ENCODE measurements at regions not wholly inside any gene's neighbourhood (a gene's known extent, or its start where the extent isn't known, plus 50 kb on each side); places are given as distances from the start of the nearest gene placed in this dataset.
"Not testable (repeated sequence)": the region's sequence is repeated elsewhere in the genome, so short reads cannot be mapped to it uniquely, and the experiment has no call there.

GRCh38 chr2:67294218-67294617 is 102.9 kb upstream of the ETAA1 start:
- no peak for DNase-seq (ENCODE audit: low spot score)

- DNase-seq (ENCODE audit: low spot score), result no peak
Observed at GRCh38 chr2:67295406-67295805, 101.7 kb upstream of the ETAA1 start.

- DNase-seq (ENCODE audit: low spot score), result no peak
Observed at GRCh38 chr2:67295851-67296250, 101.3 kb upstream of the ETAA1 start.

GRCh38 chr2:67304300-67304890 is 92.7 kb upstream of the ETAA1 start:
- DNase-seq (ENCODE audit: low spot score), result no peak

GRCh38 chr2:67309281-67309680 is 87.9 kb upstream of the ETAA1 start:
- no peak for DNase-seq (ENCODE audit: low spot score)

- DNase-seq (ENCODE audit: low spot score), result no peak
Observed at GRCh38 chr2:67311536-67311935, 85.6 kb upstream of the ETAA1 start.

- DNase-seq (ENCODE audit: low spot score), result no peak
Observed at GRCh38 chr2:67312871-67313270, 84.3 kb upstream of the ETAA1 start.

- no peak for DNase-seq (ENCODE audit: low spot score)
Observed at GRCh38 chr2:67313536-67313935, 83.6 kb upstream of the ETAA1 start.

- DNase-seq (ENCODE audit: low spot score), result no peak
Observed at GRCh38 chr2:67318031-67318430, 79.1 kb upstream of the ETAA1 start.

GRCh38 chr2:67318563-67318962 is 78.6 kb upstream of the ETAA1 start:
- DNase-seq (ENCODE audit: low spot score), result no peak

- DNase-seq (ENCODE audit: low spot score), result no peak
Observed at GRCh38 chr2:67318993-67319481, 78.1 kb upstream of the ETAA1 start.

GRCh38 chr2:67320861-67321587 is 76.1 kb upstream of the ETAA1 start:
- DNase-seq (ENCODE audit: low spot score), result no peak

GRCh38 chr2:67321588-67321903 is 75.6 kb upstream of the ETAA1 start:
- no peak for DNase-seq (ENCODE audit: low spot score)

- peak; percentile 69 for DNase-seq (ENCODE audit: low spot score)
Observed at GRCh38 chr2:67322353-67323001, 74.7 kb upstream of the ETAA1 start.

- DNase-seq (ENCODE audit: low spot score), result no peak
Observed at GRCh38 chr2:67323209-67323991, 73.7 kb upstream of the ETAA1 start.

GRCh38 chr2:67329513-67329912 is 67.6 kb upstream of the ETAA1 start:
- no peak for DNase-seq (ENCODE audit: low spot score)

GRCh38 chr2:67329951-67330350 is 67.2 kb upstream of the ETAA1 start:
- DNase-seq (ENCODE audit: low spot score), result no peak

- DNase-seq (ENCODE audit: low spot score), result not testable (repeated sequence)
Observed at GRCh38 chr2:67331419-67332086, 65.6 kb upstream of the ETAA1 start.

- DNase-seq (ENCODE audit: low spot score), result no peak
Observed at GRCh38 chr2:67337903-67338302, 59.2 kb upstream of the ETAA1 start.

GRCh38 chr2:67338601-67339233 is 58.4 kb upstream of the ETAA1 start:
- DNase-seq (ENCODE audit: low spot score), result no peak

- DNase-seq (ENCODE audit: low spot score), result no peak
Observed at GRCh38 chr2:67339234-67339885, 57.8 kb upstream of the ETAA1 start.
